Panc1 (cell line): ENCODE measurements at regions not wholly inside any gene's neighbourhood (a gene's known extent, or its start where the extent isn't known, plus 50 kb on each side); places are given as distances from the start of the nearest gene placed in this dataset.

Experiments used
- ATAC-seq: fragments of 200-7000 bp; cut with Tn5 transposase; 2 replicates; pipeline ENCODE4 v1.9.1; 2020; ENCODE audit warnings: mild to moderate bottlenecking, moderate library complexity
- BruUV-seq: library from RNA; stranded (reverse); fragments of 400-500 nt; replicated peaks from 2 replicates; lab custom pipeline; 2021; lab: Mats Ljungman, UMichigan
- CTCF ChIA-PET: fragments of 300-600 bp; sonication (Branson Sonifier 250); formaldehyde crosslinking; loops from one replicate; lab custom pipeline; 2022; ENCODE audit warnings: antibody characterized with exemption; lab: Charles Lee
- POLR2A ChIA-PET: fragments of 300-600 bp; sonication (Branson Sonifier 250); formaldehyde crosslinking; loops from one replicate; lab custom pipeline; 2022; ENCODE audit warnings: antibody characterized with exemption; lab: Charles Lee
- DNase-seq: peaks from one replicate; pipeline ENCODE4 v3.0.0-alpha.2; 2010; ENCODE audit warnings: low read depth, low spot score
- H3K27ac ChIP-seq: 2 replicates; pipeline ENCODE4 v1.5.1; 2011; ENCODE audit warnings: mild to moderate bottlenecking, low read length, inconsistent platforms
- H3K27me3 ChIP-seq: fragments of 200-500 bp; sonication (Bioruptor generic); 2 replicates; pipeline ENCODE4 v1.6.0; 2014; ENCODE audit warnings: low read length, inconsistent platforms; ENCODE audit not compliant: control insufficient read depth, insufficient read depth
- H3K36me3 ChIP-seq: fragments of 200-500 bp; sonication (Bioruptor generic); 2 replicates; pipeline ENCODE4 v1.5.1; 2014; ENCODE audit warnings: inconsistent platforms, mild to moderate bottlenecking, low read length, moderate library complexity; ENCODE audit not compliant: control insufficient read depth, insufficient read depth
- H3K4me1 ChIP-seq: 2 replicates; pipeline ENCODE4 v1.5.1; 2011; ENCODE audit warnings: inconsistent platforms, mild to moderate bottlenecking, low read length, moderate library complexity; ENCODE audit not compliant: control insufficient read depth, insufficient read depth
- H3K4me3 ChIP-seq, 2 experiments: 2 replicates each; pipeline ENCODE4 v1.5.1; 2011 to 2012; ENCODE audit warnings: low read depth in 2 of 2, low read length in 2 of 2, mild to moderate bottlenecking in 2 of 2, inconsistent platforms in 1 of 2, moderate library complexity in 1 of 2
- H3K9me3 ChIP-seq: fragments of 200-500 bp; sonication (Bioruptor generic); 2 replicates; pipeline ENCODE4 v1.5.1; 2014; ENCODE audit warnings: low read depth, mild to moderate bottlenecking, inconsistent platforms, low read length, moderate library complexity; ENCODE audit not compliant: control insufficient read depth, insufficient read depth
- CTCF ChIP-seq: fragments of 450-650 bp; IDR thresholded peaks from 2 replicates; pipeline ENCODE4 v1.5.1; 2017; ENCODE audit warnings: mild to moderate bottlenecking
- POLR2AphosphoS5 ChIP-seq: IDR thresholded peaks from 2 replicates; pipeline ENCODE4 v1.6.1; 2012; ENCODE audit warnings: mild to moderate bottlenecking, low read depth, low read length, moderate library complexity
- REST ChIP-seq, 2 experiments: IDR thresholded peaks; 2 replicates each; pipeline ENCODE4 v1.6.1; 2011 to 2012; ENCODE audit warnings: low read depth in 2 of 2, control low read depth in 1 of 2, low read length in 1 of 2, mild to moderate bottlenecking in 1 of 2, moderate library complexity in 1 of 2; ENCODE audit not compliant: insufficient read depth in 1 of 2
- SIN3A ChIP-seq: IDR thresholded peaks from 2 replicates; pipeline ENCODE4 v1.6.1; 2012; ENCODE audit warnings: low read depth, mild to moderate bottlenecking, low read length, moderate library complexity, borderline replicate concordance; ENCODE audit not compliant: insufficient read depth
- TCF7L2 ChIP-seq: IDR thresholded peaks from 2 replicates; pipeline ENCODE4 v1.6.1; 2011; ENCODE audit warnings: mild to moderate bottlenecking, low read depth, low read length, inconsistent platforms
- in situ Hi-C: cut with HindIII; loops from 2 replicates; pipeline ENCODE4 v1.10.0; 2016; ENCODE audit warnings: low sequenced_read_pairs, low pct_unique_long_range_greater_than_20kb
- intact Hi-C: fragments of 100-400 bp; cut with micrococcal nuclease; formaldehyde crosslinking; loops from one replicate; pipeline ENCODE4 v1.10.0; 2022; ENCODE audit not compliant: unreplicated experiment

GRCh38 chr1:60591583-60591982 is 490.8 kb upstream of the NFIA start:
- BruUV-seq, result no TSS peak
- Histone ChIP-seq H3K27ac (no peak overlapping the region), H3K4me1 (no peaks in the 10 kb centered on the region), H3K27me3 (no peaks in the 10 kb centered on the region), H3K4me3 (no peak overlapping the region), H3K9me3 (peaks cover 2% of the 10 kb centered on the region; the same call in 1 of the 2 replicates), H3K36me3 (no peaks in the 10 kb centered on the region)
- ATAC-seq (no peak), DNase-seq (no peak)
- intact Hi-C loops (no loop called here), in situ Hi-C loops (no loop called here)
- TF ChIP-seq POLR2AphosphoS5, result no peak
- no peak for TF ChIP-seq CTCF
- CTCF ChIA-PET, result no interaction called here
- POLR2A ChIA-PET, result no interaction called here

- Histone ChIP-seq H3K27ac (no peak overlapping the region), H3K27me3 (no peaks in the 10 kb centered on the region), H3K36me3 (no peaks in the 10 kb centered on the region), H3K4me1 (no peaks in the 10 kb centered on the region), H3K4me3 (no peak overlapping the region), H3K9me3 (peaks cover 2% of the 10 kb centered on the region; the same call in 1 of the 2 replicates)
- DNase-seq (no peak), ATAC-seq (no peak)
- TF ChIP-seq TCF7L2, result no peak
- no peak for TF ChIP-seq POLR2AphosphoS5
- no peak for TF ChIP-seq SIN3A
- TF ChIP-seq REST (IDR thresholded peaks at IDR 0.05; ENCODE audit: insufficient read depth in 1 of 2, low read depth in 2 of 2, low read length in 1 of 2), result no peak
- no peak for TF ChIP-seq CTCF
- CTCF ChIA-PET, result no interaction called here
- intact Hi-C loops (no loop called here), in situ Hi-C loops (no loop called here)
- BruUV-seq, result no TSS peak
- POLR2A ChIA-PET, result no interaction called here
Measured at GRCh38 chr1:60589916-60590315, 492.4 kb upstream of the NFIA start.
